ENCODE measurements at regions not wholly inside any gene's neighbourhood (a gene's known extent, or its start where the extent isn't known, plus 50 kb on each side); places are given as distances from the start of the nearest gene placed in this dataset.
"Not testable (repeated sequence)": the region's sequence is repeated elsewhere in the genome, so short reads cannot be mapped to it uniquely, and the experiment has no call there.

- no peak for DNase-seq
Observed at GRCh38 chr18:11454040-11454439, 155.4 kb upstream of the SLC35G4 start.

DNA sequence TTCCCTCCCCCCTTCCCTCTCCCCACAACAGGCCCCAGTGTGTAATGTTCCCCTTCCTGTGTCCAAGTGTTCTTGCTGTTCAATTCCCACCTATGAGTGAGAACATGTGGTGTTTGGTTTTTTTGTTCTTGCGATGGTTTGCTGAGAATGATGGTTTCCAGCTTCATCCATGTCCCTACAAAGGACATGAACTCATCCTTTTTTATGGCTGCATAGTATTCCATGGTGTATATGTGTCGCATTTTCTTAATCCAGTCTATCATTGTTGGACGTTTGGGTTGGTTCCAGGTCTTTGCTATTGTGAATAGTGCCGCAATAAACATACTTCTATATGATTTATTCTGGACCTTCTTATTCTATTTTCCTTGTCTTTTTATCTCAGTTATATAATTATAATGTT, 165.2 kb upstream of the SLC35G4 start:
- not testable (repeated sequence) for DNase-seq

DNA sequence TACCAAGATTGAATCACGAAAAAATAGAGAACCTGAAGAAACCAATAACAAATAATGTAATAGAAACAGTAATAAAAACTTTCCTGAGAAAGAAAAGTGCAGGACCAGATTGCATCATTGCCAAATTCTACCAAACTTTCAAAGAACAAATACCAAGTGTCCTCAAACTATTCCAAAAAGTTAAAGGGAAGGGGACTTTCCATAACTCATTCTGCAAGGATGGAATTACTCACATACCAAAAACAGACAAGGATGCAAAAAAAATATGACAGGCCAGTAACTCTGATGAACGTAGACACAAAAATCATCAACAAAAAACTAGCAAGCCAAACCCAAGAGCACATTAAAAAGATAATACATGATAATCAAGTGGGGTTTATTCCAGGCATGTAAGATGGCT, 172.3 kb upstream of the SLC35G4 start:
- no peak for DNase-seq

DNA sequence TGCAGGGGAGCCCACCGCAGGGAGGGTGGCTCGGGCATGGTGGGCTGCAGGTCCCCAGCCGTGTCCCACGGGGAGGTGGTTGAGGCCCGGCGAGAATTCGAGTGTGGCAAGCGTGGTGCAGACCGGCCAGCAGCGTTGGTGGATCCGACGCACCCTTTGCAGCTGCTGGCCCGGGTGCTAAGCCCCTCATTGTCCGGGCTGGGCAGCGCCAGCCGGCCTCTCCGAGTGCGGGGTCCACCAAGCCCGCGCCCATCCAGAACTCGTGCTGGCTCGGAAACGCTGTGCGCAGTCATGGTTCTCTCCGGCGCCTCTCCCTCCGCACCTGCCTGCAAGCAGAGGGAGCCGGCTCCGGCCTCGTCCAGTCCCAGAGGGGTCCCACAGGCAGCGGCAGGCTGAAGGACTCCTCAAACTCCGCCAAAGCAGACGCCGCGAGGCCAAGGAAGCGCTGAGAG, 177.0 kb upstream of the SLC35G4 start:
- no peak for DNase-seq

GRCh38 chr18:11429876-11430275, 179.5 kb upstream of the SLC35G4 start:
- no peak for DNase-seq

DNA sequence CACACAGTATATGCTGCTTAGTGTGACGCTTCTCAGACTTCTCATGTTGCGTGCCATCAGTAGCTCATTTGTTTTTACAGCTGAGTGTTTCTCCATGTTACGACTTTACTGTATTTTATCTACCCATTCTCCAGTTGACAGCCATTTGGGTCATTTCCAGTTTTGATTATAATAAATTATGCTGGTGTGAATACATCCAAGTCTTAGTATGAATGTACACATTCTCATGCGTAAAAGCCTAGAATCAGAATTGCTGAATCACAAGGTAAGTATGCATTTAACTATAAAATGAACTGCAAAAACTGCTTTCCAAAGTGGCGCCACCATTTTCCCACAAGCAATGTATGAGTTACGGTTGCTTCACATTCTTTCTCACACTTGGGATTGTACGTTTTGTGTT, 184.2 kb upstream of the SLC35G4 start:
- no peak for DNase-seq

DNA sequence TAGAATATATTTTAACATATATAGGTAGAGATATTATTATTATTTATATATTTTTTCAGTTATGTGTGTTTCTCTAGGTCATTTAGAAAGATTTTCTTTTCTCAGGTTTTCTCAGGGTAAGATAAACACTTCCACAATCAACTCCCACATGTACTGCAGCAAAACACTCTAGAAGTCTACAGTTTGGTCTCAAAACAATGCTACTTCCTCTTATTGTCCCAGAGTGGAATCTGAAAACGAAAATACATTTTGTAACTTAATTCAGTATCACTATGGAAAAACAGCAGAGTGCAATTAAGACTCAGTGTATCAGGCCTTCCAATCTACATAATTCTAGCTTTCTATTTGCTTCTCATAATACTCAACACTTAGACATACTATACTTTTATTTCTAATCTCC, 190.1 kb upstream of the SLC35G4 start:
- no peak for DNase-seq

- peak; percentile 95 for DNase-seq
Observed at GRCh38 chr18:11412811-11413210, 196.6 kb upstream of the SLC35G4 start.

DNA sequence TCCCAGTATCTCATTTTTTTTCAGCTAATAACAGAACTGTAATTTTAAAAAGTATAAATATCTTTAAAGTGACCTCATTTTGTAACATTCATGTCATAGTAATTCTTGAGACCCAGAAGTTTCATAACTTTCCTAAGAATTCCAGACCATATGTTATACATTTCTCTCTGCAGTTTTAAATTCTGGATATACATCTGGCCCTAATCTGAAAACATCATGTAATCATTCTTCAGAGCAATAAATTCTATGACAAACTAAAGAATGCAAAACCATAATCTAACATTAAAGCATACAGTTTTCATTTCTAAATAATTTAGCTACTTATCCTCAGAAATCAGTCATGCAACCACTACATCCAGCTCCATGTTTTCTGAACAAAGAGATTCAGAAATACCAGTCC, 198.3 kb upstream of the SLC35G4 start:
- no peak for DNase-seq

DNA sequence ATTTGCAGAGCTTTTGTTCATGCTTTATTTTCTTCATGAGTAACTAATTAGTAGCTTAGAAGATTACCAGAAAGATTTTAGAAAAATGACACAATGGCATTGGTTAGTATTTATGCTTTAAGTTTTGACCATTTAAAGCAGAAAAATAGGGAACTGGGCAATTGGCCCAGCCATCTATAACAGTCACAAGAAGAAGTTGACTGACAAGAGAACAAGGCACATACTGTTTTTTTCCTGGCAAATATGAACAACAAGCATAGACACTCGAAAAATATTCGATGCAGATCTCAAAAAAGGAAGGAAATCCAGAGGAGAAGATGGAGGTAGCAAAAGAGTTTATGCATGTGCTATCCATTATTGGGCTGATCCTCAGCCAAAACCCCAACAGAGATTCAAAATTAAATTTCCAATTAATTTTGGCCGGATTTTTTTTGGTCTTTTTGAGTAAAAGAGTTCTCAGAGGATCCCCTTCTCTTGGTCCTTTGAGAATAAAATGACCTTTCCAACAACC, 200.8 kb upstream of the SLC35G4 start:
- DNase-seq, result no peak

GRCh38 chr18:11407940-11408339, 201.5 kb upstream of the SLC35G4 start:
- no peak for DNase-seq

DNA sequence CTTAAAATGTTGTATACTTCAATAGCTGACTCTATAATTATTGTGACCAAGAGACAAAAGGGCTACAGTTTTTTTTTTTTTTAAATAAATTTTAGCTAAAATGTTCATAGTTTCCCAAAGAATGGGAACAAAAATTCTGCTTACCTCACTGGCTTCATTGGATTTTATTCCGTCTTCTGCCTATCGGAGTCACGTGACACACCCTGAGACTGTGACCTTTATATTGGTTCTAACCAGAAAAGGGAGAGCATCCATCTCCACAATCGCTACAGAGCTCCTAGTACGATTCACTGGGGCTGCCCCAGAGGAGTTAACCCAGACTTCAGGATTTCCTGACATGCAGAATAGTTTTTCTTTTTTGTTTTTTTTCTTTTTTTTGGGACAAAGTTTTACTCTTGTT, 203.6 kb upstream of the SLC35G4 start:
- no peak for DNase-seq

- no peak for DNase-seq
Observed at GRCh38 chr18:11400703-11401102, 208.7 kb upstream of the SLC35G4 start.

DNA sequence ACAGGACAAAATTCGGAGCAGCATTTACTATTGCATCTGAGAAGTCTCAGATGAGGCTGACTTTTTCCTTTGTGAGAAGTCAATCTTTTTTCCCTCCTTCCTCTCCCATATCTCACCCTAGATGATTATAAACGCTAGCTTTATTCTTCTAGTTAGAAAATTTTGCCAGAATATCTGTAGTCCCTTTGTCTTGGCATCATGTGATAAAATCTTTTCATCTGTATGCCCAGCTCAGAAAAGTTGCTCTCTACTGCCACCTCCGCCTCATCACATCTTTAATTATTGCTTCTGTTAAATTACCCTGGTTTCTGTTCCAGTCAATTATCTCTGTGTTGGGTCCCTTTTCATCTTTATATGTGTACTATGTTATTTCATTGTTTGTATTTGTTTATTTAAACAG, 210.8 kb upstream of the SLC35G4 start:
- no peak for DNase-seq

DNA sequence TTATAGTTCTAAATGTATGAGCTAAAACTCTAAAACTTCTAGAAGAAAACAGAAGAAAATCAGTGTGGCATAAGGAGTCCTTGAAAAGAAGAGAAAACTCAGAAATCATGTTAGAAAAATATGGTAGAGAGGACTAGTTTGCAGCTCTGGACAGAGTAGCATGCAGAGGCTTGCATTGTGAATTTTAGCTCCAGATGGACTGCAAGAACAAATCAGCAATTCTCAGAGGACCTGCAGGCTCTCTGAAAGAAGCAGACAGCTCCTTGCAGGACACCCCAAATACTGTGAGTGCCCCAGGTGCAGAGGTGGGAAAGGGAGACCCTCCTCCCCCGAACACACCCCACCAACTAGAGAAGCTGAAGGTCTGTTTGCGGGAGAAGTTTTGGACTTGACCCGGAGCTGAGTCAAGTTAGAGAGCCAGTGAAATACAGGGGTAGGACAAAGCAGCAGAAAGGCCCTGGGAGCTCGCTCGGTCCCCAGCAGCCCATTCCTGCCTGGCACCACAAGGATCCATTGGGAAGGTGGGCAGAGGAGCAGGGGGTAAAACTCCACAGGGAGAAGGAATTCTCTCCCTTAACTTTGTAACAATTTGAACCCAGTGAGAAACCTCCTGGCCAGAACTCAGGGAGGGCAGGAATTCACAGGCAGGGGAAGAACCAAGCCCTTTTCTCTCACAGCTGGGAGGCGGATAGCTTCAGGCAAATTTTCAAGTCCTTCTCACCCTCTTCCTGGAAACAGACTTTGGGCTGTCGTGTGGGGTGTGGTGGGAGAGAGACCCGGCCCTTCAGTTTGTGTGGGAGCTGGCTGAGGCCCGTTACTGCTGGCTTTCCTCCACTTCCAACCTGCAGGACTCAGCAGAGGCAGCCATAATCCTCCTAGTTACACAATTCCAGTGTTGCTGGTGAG, 216.2 kb upstream of the SLC35G4 start:
- no peak for DNase-seq

DNA sequence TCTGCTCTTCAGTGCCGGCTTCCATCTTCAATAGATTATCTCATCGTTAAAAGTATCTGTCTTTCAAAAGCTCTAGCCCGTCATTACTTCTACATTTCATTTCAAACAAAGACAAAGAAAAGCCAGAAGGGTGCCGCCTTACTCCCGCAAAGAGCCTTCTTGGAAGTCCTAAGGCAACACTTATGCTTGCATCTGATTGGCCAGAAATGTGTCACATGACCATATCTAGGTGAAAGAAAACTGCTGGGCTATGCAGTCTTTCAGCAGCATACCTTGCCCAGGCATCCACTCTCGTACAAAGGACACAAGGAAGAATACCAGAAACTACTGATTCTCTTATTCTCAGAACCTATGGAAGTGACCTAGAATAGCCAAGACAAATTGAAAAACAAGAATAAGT, 217.1 kb upstream of the SLC35G4 start:
- DNase-seq, result no peak

GRCh38 chr18:11391661-11392060, 217.7 kb upstream of the SLC35G4 start:
- no peak for DNase-seq

DNA sequence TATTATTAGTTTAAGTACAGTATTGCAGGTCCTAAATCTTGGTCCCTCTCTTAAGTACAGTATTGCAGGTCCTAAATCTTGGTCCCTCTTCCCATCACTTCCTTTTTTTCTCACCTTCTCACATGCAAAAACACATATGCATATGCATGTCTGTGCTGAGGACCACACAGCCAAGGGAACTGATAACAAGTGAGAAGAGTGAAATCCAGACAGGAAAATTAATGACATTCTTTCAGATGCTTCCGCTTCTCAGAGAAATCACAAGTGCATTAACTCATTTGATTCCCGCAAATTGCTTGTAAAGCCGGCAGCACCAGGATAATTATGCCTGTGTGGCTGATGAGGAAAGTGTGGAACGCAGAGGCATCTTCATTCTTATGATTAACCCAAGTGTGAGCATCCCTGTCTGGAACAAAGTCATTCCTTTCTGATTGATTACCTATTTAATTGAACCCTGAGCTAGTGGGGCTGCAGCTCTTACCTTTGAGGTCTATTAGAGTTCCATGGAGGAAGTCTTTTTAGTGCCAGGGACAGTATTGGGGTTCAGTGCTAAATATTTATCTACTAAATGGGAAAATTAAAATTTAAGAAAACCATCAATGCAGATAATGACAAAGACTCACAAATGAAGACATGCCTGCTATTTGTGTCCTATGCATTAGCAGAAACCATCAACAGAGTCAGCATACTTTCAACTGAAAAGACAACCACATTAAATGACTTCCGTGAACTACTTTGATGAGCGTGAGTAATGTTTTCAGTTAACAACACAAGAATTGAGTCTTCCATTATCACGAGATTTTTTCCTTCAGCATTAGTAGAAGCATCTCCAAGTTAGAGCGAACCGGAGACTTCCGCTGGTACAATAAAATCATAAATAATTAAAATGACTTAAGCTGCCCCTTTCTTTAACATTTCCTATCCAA, 220.4 kb upstream of the SLC35G4 start:
- DNase-seq, result no peak

GRCh38 chr18:11387880-11388279, 221.5 kb upstream of the SLC35G4 start:
- DNase-seq, result no peak

DNA sequence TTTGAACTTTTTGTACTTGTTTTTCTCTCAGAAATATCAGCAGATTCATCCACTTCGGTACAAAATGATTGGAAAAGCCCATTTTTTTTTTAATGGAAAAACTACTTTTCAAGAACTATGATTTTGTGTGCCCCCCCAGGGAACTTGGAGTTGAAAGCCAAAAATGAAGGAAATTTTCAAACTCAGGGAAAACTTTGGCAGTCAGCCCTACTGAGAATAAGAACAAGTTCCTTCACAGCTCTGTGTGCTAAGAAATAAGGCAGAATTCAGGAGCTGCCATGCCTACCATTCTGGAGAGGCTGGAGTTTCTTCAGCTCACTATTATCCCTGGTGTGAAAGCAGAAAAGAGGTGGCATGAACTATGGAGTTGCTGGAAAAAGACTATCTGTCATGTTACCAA, 226.0 kb upstream of the SLC35G4 start:
- no peak for DNase-seq

DNA sequence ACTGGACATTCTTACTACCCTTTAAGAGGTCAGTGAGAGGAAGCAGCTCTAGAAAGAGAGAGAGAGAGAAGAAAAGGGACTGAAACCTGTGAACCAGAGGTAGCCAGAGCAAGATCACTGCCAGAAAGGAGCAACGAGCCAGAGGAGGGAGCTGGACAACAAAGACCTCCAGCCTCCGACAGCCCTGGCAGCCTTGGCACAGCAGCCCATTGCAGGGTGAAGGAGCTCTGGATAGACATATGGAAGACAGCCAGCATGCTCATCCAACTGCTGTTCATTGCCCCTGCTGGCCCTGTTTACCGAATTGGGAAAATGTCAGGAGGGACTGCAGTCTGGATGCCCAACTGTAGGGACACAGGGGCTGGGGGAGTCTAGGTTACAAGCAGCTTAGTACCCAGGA, 228.4 kb upstream of the SLC35G4 start:
- no peak for DNase-seq

DNA sequence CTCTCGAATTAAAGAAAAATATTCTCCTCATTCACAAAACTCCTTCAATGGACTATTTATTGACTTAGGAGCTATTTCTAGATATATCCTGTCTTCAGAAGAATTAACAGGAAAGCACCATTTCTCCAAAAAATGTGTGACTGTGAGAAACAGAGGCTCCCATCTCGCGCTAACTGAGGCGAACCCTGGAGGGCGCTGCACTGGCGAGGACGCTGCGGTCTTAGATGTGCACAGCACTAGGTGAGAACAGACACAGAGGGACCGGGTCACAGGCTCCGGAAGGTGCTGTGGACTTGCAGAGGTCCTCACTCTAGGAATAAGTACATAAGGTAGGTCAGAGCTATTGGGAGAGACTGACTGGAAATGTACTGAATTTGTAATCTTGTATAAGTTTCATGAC, 229.7 kb upstream of the SLC35G4 start:
- DNase-seq, result no peak

DNA sequence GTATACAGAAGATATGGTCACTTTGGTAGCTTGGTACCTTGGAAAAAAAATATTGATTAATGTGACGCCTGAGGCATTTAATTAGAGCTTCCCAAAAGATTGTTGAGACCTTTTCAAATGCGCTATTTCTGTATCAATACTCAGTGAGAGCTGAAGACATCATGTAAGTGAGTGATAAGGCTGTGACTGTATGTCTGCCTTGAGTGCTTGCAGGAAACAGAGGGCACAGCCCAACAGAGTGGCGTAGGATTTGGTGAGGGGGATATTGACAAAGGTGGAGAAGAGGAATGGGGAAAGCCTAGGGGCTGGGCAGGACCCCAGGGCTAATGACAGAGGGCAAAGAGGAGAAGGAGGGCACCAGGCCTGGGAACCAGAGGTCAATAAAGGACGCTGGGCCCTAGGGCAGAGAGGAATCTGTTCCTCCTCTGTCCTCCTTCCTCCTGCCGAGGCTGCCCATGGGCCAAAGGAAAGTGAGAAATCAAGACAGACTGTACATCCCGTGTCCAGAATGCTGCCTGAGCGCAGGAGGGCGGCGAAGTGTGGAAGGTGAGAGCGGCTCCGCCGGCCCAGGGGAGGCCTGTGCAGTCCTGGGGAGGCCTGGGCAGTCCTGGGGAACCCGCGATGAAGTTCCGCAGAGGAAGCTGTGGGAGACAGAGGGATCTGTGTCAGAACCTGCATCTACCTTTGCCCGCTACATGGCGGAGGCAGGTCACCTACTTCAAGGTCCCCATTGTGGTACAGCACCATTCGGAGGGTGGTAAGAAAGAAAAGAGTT, 228.6 kb upstream of the PIEZO2 start:
- DNase-seq, result no peak

Measured in DMS79 (cell line).